ENCODE measurements at regions not wholly inside any gene's neighbourhood (a gene's known extent, or its start where the extent isn't known, plus 50 kb on each side); places are given as distances from the start of the nearest gene placed in this dataset.

GRCh38 chr1:222897527-222898190 lies 82.8 kb downstream of the DISP1 start:
- peak overlapping the region; percentile 77 for H3K4me2 ChIP-seq (ENCODE audit: control insufficient read depth, extremely low read depth, insufficient read depth, low read depth, low read length)

GRCh38 chr1:222898191-222898527 lies 83.3 kb downstream of the DISP1 start:
- Histone ChIP-seq H3K27me3 (ENCODE audit: control insufficient read depth, extremely low read depth, insufficient read depth, low read length) (no peaks in the 10 kb centered on the region), H3K9me1 (ENCODE audit: control insufficient read depth, extremely low read depth, insufficient read depth, low read length) (no peaks in the 10 kb centered on the region), H3K9me3 (ENCODE audit: control insufficient read depth, low read depth, low read length) (no peaks in the 10 kb centered on the region), H3K36me3 (ENCODE audit: control insufficient read depth in 2 of 2, extremely low read depth in 1 of 2, insufficient read depth in 2 of 2, low read length in 2 of 2) (no peaks in the 10 kb centered on the region), H3K27ac (ENCODE audit: control insufficient read depth, insufficient read depth, low read length) (no peak overlapping the region), H2AFZ (ENCODE audit: control insufficient read depth, low read length) (peak overlapping the region; percentile 59), H3K4me1 (ENCODE audit: control insufficient read depth, extremely low read depth, insufficient read depth, low read length) (peaks cover 18% of the 10 kb centered on the region), H3K9ac (ENCODE audit: control insufficient read depth, extremely low read depth, insufficient read depth, low read length) (peak overlapping the region; percentile 13), H3K79me2 (ENCODE audit: control insufficient read depth, insufficient read depth, low read length) (no peaks in the 10 kb centered on the region), H3K4me3 (ENCODE audit: control insufficient read depth in 2 of 3, extremely low read depth in 1 of 3, insufficient read depth in 2 of 3, low read depth in 1 of 3, low read length in 3 of 3) (peak overlapping the region in 2 of 3 experiments; percentile 37 to 39), H3K4me2 (ENCODE audit: control insufficient read depth, extremely low read depth, insufficient read depth, low read depth, low read length) (peak overlapping the region; percentile 77), H4K20me1 (ENCODE audit: control insufficient read depth, extremely low read depth, insufficient read depth, low read length) (no peaks in the 10 kb centered on the region)
- FAIRE-seq (no peak), DNase-seq (ENCODE audit: low read depth, low spot score) (no peak)
- dilution Hi-C loops (cut with MboI; ENCODE audit: extremely low pct_ligation_motif_present, low sequenced_read_pairs) = no loop called here
- TF ChIP-seq EZH2 (IDR thresholded peaks at IDR 0.05; ENCODE audit: low read length) = no peak
- TF ChIP-seq, protein P1, sequence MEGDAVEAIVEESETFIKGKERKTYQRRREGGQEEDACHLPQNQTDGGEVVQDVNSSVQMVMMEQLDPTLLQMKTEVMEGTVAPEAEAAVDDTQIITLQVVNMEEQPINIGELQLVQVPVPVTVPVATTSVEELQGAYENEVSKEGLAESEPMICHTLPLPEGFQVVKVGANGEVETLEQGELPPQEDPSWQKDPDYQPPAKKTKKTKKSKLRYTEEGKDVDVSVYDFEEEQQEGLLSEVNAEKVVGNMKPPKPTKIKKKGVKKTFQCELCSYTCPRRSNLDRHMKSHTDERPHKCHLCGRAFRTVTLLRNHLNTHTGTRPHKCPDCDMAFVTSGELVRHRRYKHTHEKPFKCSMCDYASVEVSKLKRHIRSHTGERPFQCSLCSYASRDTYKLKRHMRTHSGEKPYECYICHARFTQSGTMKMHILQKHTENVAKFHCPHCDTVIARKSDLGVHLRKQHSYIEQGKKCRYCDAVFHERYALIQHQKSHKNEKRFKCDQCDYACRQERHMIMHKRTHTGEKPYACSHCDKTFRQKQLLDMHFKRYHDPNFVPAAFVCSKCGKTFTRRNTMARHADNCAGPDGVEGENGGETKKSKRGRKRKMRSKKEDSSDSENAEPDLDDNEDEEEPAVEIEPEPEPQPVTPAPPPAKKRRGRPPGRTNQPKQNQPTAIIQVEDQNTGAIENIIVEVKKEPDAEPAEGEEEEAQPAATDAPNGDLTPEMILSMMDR (optimal IDR thresholded peaks at IDR 0.05 in 1 of 3, IDR thresholded peaks at IDR 0.05 in 1 of 3, conservative IDR thresholded peaks at IDR 0.05 in 1 of 3; ENCODE audit: extremely low read depth in 1 of 3, insufficient read depth in 2 of 3, low read length in 3 of 3) = no peak

More at GRCh38 chr1:222897527-222898190, 82.8 kb downstream of the DISP1 start:
- no peak for DNase-seq (ENCODE audit: low read depth, low spot score)
- H3K9me1 ChIP-seq (ENCODE audit: control insufficient read depth, extremely low read depth, insufficient read depth, low read length) = no peaks in the 10 kb centered on the region
- H2AFZ ChIP-seq (ENCODE audit: control insufficient read depth, low read length) = peak overlapping the region; percentile 59
- H3K9me3 ChIP-seq (ENCODE audit: control insufficient read depth, low read depth, low read length) = no peaks in the 10 kb centered on the region
- H3K9ac ChIP-seq (ENCODE audit: control insufficient read depth, extremely low read depth, insufficient read depth, low read length) = peak overlapping the region; percentile 13
- no peak overlapping the region for H3K27ac ChIP-seq (ENCODE audit: control insufficient read depth, insufficient read depth, low read length)
- TF ChIP-seq EZH2 (IDR thresholded peaks at IDR 0.05; ENCODE audit: low read length) = no peak
- TF ChIP-seq, protein P1 (optimal IDR thresholded peaks at IDR 0.05 in 1 of 3, IDR thresholded peaks at IDR 0.05 in 1 of 3, conservative IDR thresholded peaks at IDR 0.05 in 1 of 3; ENCODE audit: extremely low read depth in 1 of 3, insufficient read depth in 2 of 3, low read length in 3 of 3) = no peak
- H4K20me1 ChIP-seq (ENCODE audit: control insufficient read depth, extremely low read depth, insufficient read depth, low read length) = no peaks in the 10 kb centered on the region
- H3K4me3 ChIP-seq (ENCODE audit: control insufficient read depth in 2 of 3, extremely low read depth in 1 of 3, insufficient read depth in 2 of 3, low read depth in 1 of 3, low read length in 3 of 3) = peak overlapping the region in 2 of 3 experiments; percentile 37 to 39
- peaks cover 21% of the 10 kb centered on the region for H3K4me1 ChIP-seq (ENCODE audit: control insufficient read depth, extremely low read depth, insufficient read depth, low read length)
- no peaks in the 10 kb centered on the region for H3K79me2 ChIP-seq (ENCODE audit: control insufficient read depth, insufficient read depth, low read length)
- H3K27me3 ChIP-seq (ENCODE audit: control insufficient read depth, extremely low read depth, insufficient read depth, low read length) = no peaks in the 10 kb centered on the region
- dilution Hi-C loops (cut with MboI; ENCODE audit: extremely low pct_ligation_motif_present, low sequenced_read_pairs) = no loop called here
- no peaks in the 10 kb centered on the region for H3K36me3 ChIP-seq (ENCODE audit: control insufficient read depth in 2 of 2, extremely low read depth in 1 of 2, insufficient read depth in 2 of 2, low read length in 2 of 2)
- peak; percentile 20 for FAIRE-seq

Measured in keratinocyte (primary cell).